ENCODE measurements at regions not wholly inside any gene's neighbourhood (a gene's known extent, or its start where the extent isn't known, plus 50 kb on each side); places are given as distances from the start of the nearest gene placed in this dataset.
A peak's percentile ranks its signal among the peaks of the same experiment; 100 is the strongest.
"Not testable (repeated sequence)": the region's sequence is repeated elsewhere in the genome, so short reads cannot be mapped to it uniquely, and the experiment has no call there.

DNA sequence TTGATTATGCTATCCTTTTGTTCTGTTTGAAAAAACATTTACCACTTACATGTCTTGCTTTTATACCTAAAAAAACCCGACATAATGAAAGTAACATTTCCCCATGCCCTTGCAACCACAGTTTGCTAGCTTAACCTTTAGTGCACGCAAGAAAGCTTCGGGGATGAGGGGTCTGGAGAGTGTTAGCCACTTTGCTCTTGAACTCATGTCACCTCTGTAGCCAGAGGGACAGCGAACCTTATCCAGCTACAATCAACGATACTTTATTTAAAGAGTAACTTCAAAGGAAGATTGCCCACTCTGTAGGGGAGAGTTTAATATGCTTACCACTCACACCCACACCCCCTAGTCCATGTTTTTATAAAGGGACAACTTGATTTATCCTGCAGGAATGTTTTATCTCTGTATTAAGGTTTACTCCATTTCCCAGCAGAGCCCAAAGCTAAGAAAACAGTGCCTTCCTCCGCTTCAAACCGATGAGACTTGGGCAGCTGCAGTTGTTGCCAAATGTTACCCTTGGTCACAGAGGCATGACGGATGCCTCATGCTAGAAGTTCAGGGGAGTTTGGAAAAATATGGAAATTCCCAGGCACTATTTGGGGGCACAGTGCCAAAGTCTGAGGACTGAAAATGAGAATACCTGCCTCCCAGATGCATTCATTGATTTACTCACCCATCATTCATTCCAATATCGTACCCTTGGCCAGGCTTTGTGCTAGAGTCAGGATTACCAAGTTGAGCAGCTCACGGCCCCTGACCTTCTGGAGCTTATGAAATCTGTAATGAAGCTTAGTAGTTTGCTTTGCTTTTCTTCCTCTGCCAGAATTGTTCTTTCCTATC, 61.4 kb upstream of the VCAM1 start:
- peak overlapping the region; percentile 39 for H3K4me3 ChIP-seq (ENCODE audit: low read depth, low read length)
- peak; percentile 94 for DNase-seq (ENCODE audit: low read depth)
- TF ChIP-seq, protein P1, sequence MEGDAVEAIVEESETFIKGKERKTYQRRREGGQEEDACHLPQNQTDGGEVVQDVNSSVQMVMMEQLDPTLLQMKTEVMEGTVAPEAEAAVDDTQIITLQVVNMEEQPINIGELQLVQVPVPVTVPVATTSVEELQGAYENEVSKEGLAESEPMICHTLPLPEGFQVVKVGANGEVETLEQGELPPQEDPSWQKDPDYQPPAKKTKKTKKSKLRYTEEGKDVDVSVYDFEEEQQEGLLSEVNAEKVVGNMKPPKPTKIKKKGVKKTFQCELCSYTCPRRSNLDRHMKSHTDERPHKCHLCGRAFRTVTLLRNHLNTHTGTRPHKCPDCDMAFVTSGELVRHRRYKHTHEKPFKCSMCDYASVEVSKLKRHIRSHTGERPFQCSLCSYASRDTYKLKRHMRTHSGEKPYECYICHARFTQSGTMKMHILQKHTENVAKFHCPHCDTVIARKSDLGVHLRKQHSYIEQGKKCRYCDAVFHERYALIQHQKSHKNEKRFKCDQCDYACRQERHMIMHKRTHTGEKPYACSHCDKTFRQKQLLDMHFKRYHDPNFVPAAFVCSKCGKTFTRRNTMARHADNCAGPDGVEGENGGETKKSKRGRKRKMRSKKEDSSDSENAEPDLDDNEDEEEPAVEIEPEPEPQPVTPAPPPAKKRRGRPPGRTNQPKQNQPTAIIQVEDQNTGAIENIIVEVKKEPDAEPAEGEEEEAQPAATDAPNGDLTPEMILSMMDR (conservative IDR thresholded peaks at IDR 0.05; ENCODE audit: low read depth, low read length), result no peak

DNA sequence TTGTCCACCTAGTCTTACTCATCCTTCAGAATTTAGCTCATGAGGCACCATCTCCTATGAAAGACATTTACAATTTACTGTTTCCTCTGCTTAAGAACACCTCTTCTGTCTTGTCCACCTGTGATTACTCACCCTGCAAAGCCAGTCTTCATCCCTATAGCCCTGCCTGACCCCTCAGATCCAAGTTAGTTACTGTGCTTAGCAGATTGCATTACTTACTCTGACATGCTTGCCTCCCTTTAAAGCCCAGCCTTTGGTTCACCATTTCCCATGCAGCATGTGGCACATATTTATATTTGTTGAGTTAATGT, 60.9 kb upstream of the VCAM1 start:
- DNase-seq (ENCODE audit: low read depth), result no peak
- no peak overlapping the region for H3K4me3 ChIP-seq (ENCODE audit: low read depth, low read length)
- TF ChIP-seq, protein P1 (conservative IDR thresholded peaks at IDR 0.05; ENCODE audit: low read depth, low read length), result no peak

DNA sequence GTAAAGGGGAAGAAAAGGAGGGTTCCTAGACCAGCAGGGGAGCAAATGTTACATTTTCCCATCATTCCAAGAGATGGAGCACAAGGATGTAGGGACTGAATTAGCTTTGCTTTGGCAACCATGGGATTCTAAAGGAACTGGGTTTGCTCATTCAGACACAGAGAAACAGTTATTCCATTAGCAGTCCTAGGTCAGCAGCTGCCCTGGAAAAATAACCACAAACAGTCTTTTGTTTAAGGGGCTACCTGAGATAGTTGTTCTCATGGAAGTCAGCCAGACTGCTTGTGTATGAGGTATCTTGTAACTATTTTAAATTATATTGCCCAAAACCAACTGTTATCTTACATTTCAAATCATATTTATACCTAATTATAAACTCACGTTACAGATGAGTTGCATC, 58.4 kb upstream of the VCAM1 start:
- no peak overlapping the region for H3K4me3 ChIP-seq (ENCODE audit: low read depth, low read length)
- DNase-seq (ENCODE audit: low read depth), result no peak

DNA sequence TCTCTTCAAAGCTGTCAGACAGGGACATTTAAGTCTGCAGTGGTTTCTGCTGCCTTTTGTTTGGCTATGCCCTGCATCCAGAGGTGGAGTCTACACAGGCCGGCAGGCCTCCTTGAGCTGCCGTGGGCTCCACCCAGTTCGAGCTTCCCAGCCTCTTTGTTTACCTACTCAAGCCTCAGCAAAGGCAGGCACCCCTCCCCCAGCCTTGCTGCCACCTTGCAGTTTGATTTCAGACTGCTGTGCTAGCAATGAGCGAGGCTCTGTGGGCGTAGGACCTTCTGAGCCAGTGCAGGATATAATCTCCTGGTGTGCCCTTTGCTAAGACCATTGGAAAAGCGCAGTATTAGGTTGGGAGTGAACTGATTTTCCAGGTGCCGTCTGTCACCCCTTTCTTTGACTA, 51.0 kb upstream of the VCAM1 start:
- DNase-seq (ENCODE audit: low read depth); H3K4me3 ChIP-seq (ENCODE audit: low read depth, low read length): not testable (repeated sequence)

More for the DNA sequence above, 58.4 kb upstream of the VCAM1 start:
- TF ChIP-seq, protein P1 (conservative IDR thresholded peaks at IDR 0.05; ENCODE audit: low read depth, low read length), result no peak

Measured in epithelial cell of proximal tubule (primary cell).